ENCODE measurements at regions not wholly inside any gene's neighbourhood (a gene's known extent, or its start where the extent isn't known, plus 50 kb on each side); places are given as distances from the start of the nearest gene placed in this dataset.

- TF ChIP-seq JUND (IDR thresholded peaks at IDR 0.05) = no peak
- no peak for TF ChIP-seq CEBPB (IDR thresholded peaks at IDR 0.05; ENCODE audit: low read depth)
- TF ChIP-seq POLR2AphosphoS5 (IDR thresholded peaks at IDR 0.05; ENCODE audit: low read depth, low read length) = no peak
Measured at GRCh38 chr17:30599428-30600059, 122.3 kb downstream of the GOSR1 start.

Measured in HCT116 (cell line).